ENCODE measurements at regions not wholly inside any gene's neighbourhood (a gene's known extent, or its start where the extent isn't known, plus 50 kb on each side); places are given as distances from the start of the nearest gene placed in this dataset.
A peak's percentile ranks its signal among the peaks of the same experiment; 100 is the strongest.

GRCh38 chr12:127075981-127076380, 1191.0 kb upstream of the TMEM132C start:
- no peak for FAIRE-seq

GRCh38 chr12:127077262-127078045, 1189.5 kb upstream of the TMEM132C start:
- FAIRE-seq, result no peak

- no peak for FAIRE-seq
Measured at GRCh38 chr12:127078577-127079350, 1188.2 kb upstream of the TMEM132C start.

- FAIRE-seq, result no peak
Measured at GRCh38 chr12:127079636-127080035, 1187.3 kb upstream of the TMEM132C start.

GRCh38 chr12:127081058-127081457, 1185.9 kb upstream of the TMEM132C start:
- FAIRE-seq, result no peak

- peak; percentile 33 for FAIRE-seq
Measured at GRCh38 chr12:127083008-127083949, 1183.7 kb upstream of the TMEM132C start.

GRCh38 chr12:127101076-127101475, 1165.9 kb upstream of the TMEM132C start:
- FAIRE-seq, result no peak

- FAIRE-seq, result no peak
Measured at GRCh38 chr12:127106041-127106440, 1160.9 kb upstream of the TMEM132C start.

GRCh38 chr12:127106697-127107096, 1160.3 kb upstream of the TMEM132C start:
- FAIRE-seq, result no peak

GRCh38 chr12:127107744-127108143, 1159.2 kb upstream of the TMEM132C start:
- FAIRE-seq, result no peak

GRCh38 chr12:127108360-127109215, 1158.4 kb upstream of the TMEM132C start:
- no peak for FAIRE-seq

- FAIRE-seq, result no peak
Measured at GRCh38 chr12:127113945-127114344, 1153.0 kb upstream of the TMEM132C start.

- no peak for FAIRE-seq
Measured at GRCh38 chr12:127115468-127116035, 1151.4 kb upstream of the TMEM132C start.

GRCh38 chr12:127118251-127118650, 1148.7 kb upstream of the TMEM132C start:
- FAIRE-seq, result no peak

GRCh38 chr12:127119600-127120140, 1147.3 kb upstream of the TMEM132C start:
- FAIRE-seq, result no peak

- FAIRE-seq, result no peak
Measured at GRCh38 chr12:127120851-127121250, 1146.1 kb upstream of the TMEM132C start.

- no peak for FAIRE-seq
Measured at GRCh38 chr12:127121494-127122084, 1145.4 kb upstream of the TMEM132C start.

- no peak for FAIRE-seq
Measured at GRCh38 chr12:127125607-127126259, 1141.2 kb upstream of the TMEM132C start.

GRCh38 chr12:127126260-127126628, 1140.7 kb upstream of the TMEM132C start:
- FAIRE-seq, result no peak

- FAIRE-seq, result no peak
Measured at GRCh38 chr12:127127897-127128296, 1139.1 kb upstream of the TMEM132C start.

Data from colon (tissue), 2 donors.